CD4-positive, alpha-beta T cell (primary cell): ENCODE measurements at regions not wholly inside any gene's neighbourhood (a gene's known extent, or its start where the extent isn't known, plus 50 kb on each side); places are given as distances from the start of the nearest gene placed in this dataset.

Experiments
- ATAC-seq: fragments of 200-7000 bp; cut with Tn5 transposase; one replicate; pipeline ENCODE4 v1.10.0; 2022; ENCODE audit warnings: mild to moderate bottlenecking; ENCODE audit not compliant: poor library complexity
- CTCF ChIA-PET: fragments of 350-600 bp; sonication (Branson Sonifier 250); formaldehyde crosslinking; loops from one replicate; lab custom pipeline; 2021; ENCODE audit warnings: antibody characterized with exemption, inconsistent platforms; lab: Charles Lee
- POLR2A ChIA-PET: fragments of 350-600 bp; sonication (Branson Sonifier 250); formaldehyde crosslinking; loops from one replicate; lab custom pipeline; 2021; ENCODE audit warnings: antibody characterized with exemption, inconsistent platforms; lab: Charles Lee
- DNase-seq, 14 experiments: peaks; one replicate each; pipeline ENCODE4 v3.0.0-alpha.2; 2013 to 2020; ENCODE audit warnings: mixed read lengths in 2 of 14
- H3K27ac ChIP-seq, 2 donors: one replicate each; pipeline versions ENCODE4 v1.5.1 to v1.7.0; 2013; ENCODE audit warnings: low read length in 2 of 2, low read depth in 1 of 2, mild to moderate bottlenecking in 1 of 2
- H3K27me3 ChIP-seq, 2 experiments: 1 replicate in 1 of 2; 2 replicates in 1 of 2; pipeline versions ENCODE4 v1.6.1 to v1.7.0; 2013; ENCODE audit warnings: low read length in 2 of 2, control low read depth in 1 of 2, mild to moderate bottlenecking in 1 of 2, moderate library complexity in 1 of 2; ENCODE audit not compliant: insufficient read depth in 2 of 2, control insufficient read depth in 1 of 2
- H3K36me3 ChIP-seq: one replicate; pipeline ENCODE4 v1.6.1; 2013; ENCODE audit warnings: low read length, control low read depth; ENCODE audit not compliant: insufficient read depth
- H3K4me1 ChIP-seq: one replicate; pipeline ENCODE4 v1.6.1; 2013; ENCODE audit warnings: low read length, control low read depth; ENCODE audit not compliant: insufficient read depth
- H3K4me3 ChIP-seq: one replicate; pipeline ENCODE4 v1.5.1; 2013; ENCODE audit warnings: mild to moderate bottlenecking, low read length, moderate library complexity
- H3K9me3 ChIP-seq, 2 experiments: 1 replicate in 1 of 2; 2 replicates in 1 of 2; pipeline versions ENCODE4 v1.6.1 to v1.7.0; 2013; ENCODE audit warnings: low read length in 2 of 2, mild to moderate bottlenecking in 2 of 2, control low read depth in 1 of 2, moderate library complexity in 1 of 2; ENCODE audit not compliant: control insufficient read depth in 1 of 2, insufficient read depth in 1 of 2
- H3K27ac Mint-ChIP-seq: one replicate; pipeline ENCODE4 v1.8.0; 2020; ENCODE audit warnings: mixed read lengths
- H3K27me3 Mint-ChIP-seq: one replicate; pipeline ENCODE4 v1.8.0; 2021; ENCODE audit warnings: mixed read lengths
- H3K36me3 Mint-ChIP-seq: one replicate; pipeline ENCODE4 v1.8.0; 2021; ENCODE audit warnings: low read depth, mixed read lengths
- H3K4me1 Mint-ChIP-seq: one replicate; pipeline ENCODE4 v1.8.0; 2021; ENCODE audit warnings: low read depth, mixed read lengths
- H3K4me3 Mint-ChIP-seq: one replicate; pipeline ENCODE4 v1.8.0; 2020; ENCODE audit warnings: mild to moderate bottlenecking, mixed read lengths
- H3K9me3 Mint-ChIP-seq: one replicate; pipeline ENCODE4 v1.8.0; 2020; ENCODE audit warnings: mixed read lengths
- CTCF ChIP-seq: fragments of 200-600 bp; IDR thresholded peaks from one replicate; pipeline ENCODE4 v1.8.0; 2022; ENCODE audit warnings: antibody characterized with exemption, mild to moderate bottlenecking
- intact Hi-C, 2 experiments: fragments of 100-400 bp; cut with DNase I in 1 of 2; cut with micrococcal nuclease in 1 of 2; formaldehyde crosslinking; loops; one replicate each; pipeline versions ENCODE4 v1.15.1 to v1.9.0; 2023 to 2025; cut with DNase I, micrococcal nuclease

- H3K27ac Mint-ChIP-seq: no peak overlapping the region
- no peaks in the 10 kb centered on the region for H3K27me3 Mint-ChIP-seq
- H3K9me3 Mint-ChIP-seq: peaks cover 6% of the 10 kb centered on the region
- Histone ChIP-seq H3K9me3 (peaks cover 0 to 14% of the 10 kb centered on the region in 2 experiments), H3K4me1 (no peaks in the 10 kb centered on the region), H3K4me3 (no peak overlapping the region), H3K27ac (no peak overlapping the region), H3K36me3 (no peaks in the 10 kb centered on the region), H3K27me3 (no peaks in the 10 kb centered on the region)
- CTCF ChIA-PET: no interaction called here
- no peak overlapping the region for H3K4me3 Mint-ChIP-seq
- no peaks in the 10 kb centered on the region for H3K36me3 Mint-ChIP-seq
- POLR2A ChIA-PET: no interaction called here
- intact Hi-C loops: no loop called here
- ATAC-seq: no peak
- DNase-seq: no peak
- no peaks in the 10 kb centered on the region for H3K4me1 Mint-ChIP-seq
- TF ChIP-seq CTCF: no peak
Observed at GRCh38 chr16:9556949-9557665, 465.7 kb downstream of the HAPSTR1 start.

- TF ChIP-seq CTCF: no peak
- Mint-ChIP-seq H3K27me3 (no peaks in the 10 kb centered on the region), H3K4me3 (no peak overlapping the region), H3K4me1 (no peaks in the 10 kb centered on the region), H3K9me3 (peaks cover 6% of the 10 kb centered on the region), H3K27ac (no peak overlapping the region), H3K36me3 (no peaks in the 10 kb centered on the region)
- ChIA-PET POLR2A (no interaction called here), CTCF (no interaction called here)
- DNase-seq: no peak
- H3K27me3 ChIP-seq: no peaks in the 10 kb centered on the region
- no peaks in the 10 kb centered on the region for H3K36me3 ChIP-seq
- peaks cover 0 to 14% of the 10 kb centered on the region in 2 experiments for H3K9me3 ChIP-seq
- no peak overlapping the region for H3K4me3 ChIP-seq
- ATAC-seq: no peak
- no peaks in the 10 kb centered on the region for H3K4me1 ChIP-seq
- H3K27ac ChIP-seq: no peak overlapping the region
- intact Hi-C loops: no loop called here
Observed at GRCh38 chr16:9557713-9558112, 466.3 kb downstream of the HAPSTR1 start.

GRCh38 chr16:9566099-9566498 lies 474.7 kb downstream of the HAPSTR1 start:
- H3K4me3 Mint-ChIP-seq: no peak overlapping the region
- ATAC-seq: no peak

More at GRCh38 chr16:9566099-9566498, 474.7 kb downstream of the HAPSTR1 start:
- DNase-seq: no peak
- Mint-ChIP-seq H3K36me3 (no peaks in the 10 kb centered on the region), H3K27ac (no peak overlapping the region), H3K4me1 (no peaks in the 10 kb centered on the region), H3K27me3 (no peaks in the 10 kb centered on the region), H3K9me3 (no peaks in the 10 kb centered on the region)
- TF ChIP-seq CTCF: no peak
- Histone ChIP-seq H3K27me3 (no peaks in the 10 kb centered on the region), H3K4me1 (no peaks in the 10 kb centered on the region), H3K36me3 (no peaks in the 10 kb centered on the region), H3K27ac (no peak overlapping the region), H3K4me3 (no peak overlapping the region), H3K9me3 (no peaks in the 10 kb centered on the region)
- ChIA-PET CTCF (no interaction called here), POLR2A (no interaction called here)
- intact Hi-C loops: no loop called here
